ENCODE measurements at regions not wholly inside any gene's neighbourhood (a gene's known extent, or its start where the extent isn't known, plus 50 kb on each side); places are given as distances from the start of the nearest gene placed in this dataset.
"Not testable (repeated sequence)": the region's sequence is repeated elsewhere in the genome, so short reads cannot be mapped to it uniquely, and the experiment has no call there.

- DNase-seq (ENCODE audit: low spot score) (no peak), FAIRE-seq (no peak)
These were observed 102.9 kb upstream of the PPP1R26 start for GRCh38 chr9:135376511-135377265.

- DNase-seq (ENCODE audit: low spot score) (no peak), FAIRE-seq (no peak)
These were observed 102.2 kb upstream of the PPP1R26 start for GRCh38 chr9:135377431-135377830.

- no peak for DNase-seq (ENCODE audit: low spot score)
- no peak for FAIRE-seq
These were observed 100.8 kb upstream of the PPP1R26 start for GRCh38 chr9:135378751-135379150.

- DNase-seq (ENCODE audit: low spot score) = no peak
- FAIRE-seq = no peak
These were observed 99.9 kb upstream of the PPP1R26 start for GRCh38 chr9:135379540-135380267.

GRCh38 chr9:135380311-135380960, 99.1 kb upstream of the PPP1R26 start:
- FAIRE-seq = no peak
- no peak for DNase-seq (ENCODE audit: low spot score)

DNA sequence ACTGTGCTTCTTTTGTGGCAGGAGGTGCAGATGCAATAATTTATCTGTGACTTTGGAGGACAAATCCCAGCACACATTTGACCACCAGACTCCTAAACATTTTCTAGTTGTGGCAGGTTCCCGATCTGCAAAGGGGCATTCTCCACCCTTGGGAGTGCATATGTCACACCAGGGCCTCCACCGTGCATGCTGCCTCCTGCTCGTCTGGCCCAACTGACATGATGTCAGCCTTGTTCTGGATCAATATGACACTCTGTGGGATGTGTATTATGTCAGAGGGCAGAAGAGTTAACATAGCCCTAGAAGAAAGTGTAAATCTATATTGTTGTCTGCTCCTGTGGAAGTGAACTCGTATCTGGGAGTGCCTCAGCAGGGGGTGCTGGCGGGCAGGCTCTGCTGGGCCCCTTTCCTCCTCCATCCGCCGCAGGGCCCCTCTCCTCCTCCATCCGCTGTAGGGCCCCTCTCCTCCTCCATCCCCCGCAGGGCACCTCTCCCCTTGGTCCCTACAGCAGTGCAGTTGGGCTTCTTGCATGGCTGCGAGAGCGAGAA, 97.7 kb upstream of the PPP1R26 start:
- no peak for FAIRE-seq
- DNase-seq (ENCODE audit: low spot score) = no peak

GRCh38 chr9:135384226-135384625, 95.4 kb upstream of the PPP1R26 start:
- FAIRE-seq = no peak

GRCh38 chr9:135384815-135385405, 94.7 kb upstream of the PPP1R26 start:
- DNase-seq (ENCODE audit: low spot score); FAIRE-seq: not testable (repeated sequence)

More at GRCh38 chr9:135384226-135384625, 95.4 kb upstream of the PPP1R26 start:
- DNase-seq (ENCODE audit: low spot score) = no peak

DNA sequence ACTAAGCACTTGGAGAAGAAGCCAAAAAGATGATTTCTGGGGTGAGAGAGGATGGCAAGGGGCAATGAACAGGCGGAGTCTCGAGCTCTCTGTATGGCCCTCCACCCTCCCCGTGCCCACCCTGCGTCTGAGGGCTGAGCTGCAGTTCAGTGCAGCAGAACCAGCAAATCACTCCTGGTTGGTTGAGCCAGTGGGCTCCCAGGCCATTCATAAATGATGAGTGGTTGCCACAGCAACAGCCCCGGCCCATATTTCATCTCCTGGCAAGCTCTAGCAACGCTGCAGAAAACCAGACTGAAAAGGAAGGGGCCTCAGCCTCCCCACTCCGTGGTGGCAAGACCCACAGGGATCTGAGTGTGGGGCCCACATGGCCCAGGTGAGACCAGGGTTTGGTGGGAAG, 93.8 kb upstream of the PPP1R26 start:
- FAIRE-seq (no peak), DNase-seq (ENCODE audit: low spot score) (no peak)

DNA sequence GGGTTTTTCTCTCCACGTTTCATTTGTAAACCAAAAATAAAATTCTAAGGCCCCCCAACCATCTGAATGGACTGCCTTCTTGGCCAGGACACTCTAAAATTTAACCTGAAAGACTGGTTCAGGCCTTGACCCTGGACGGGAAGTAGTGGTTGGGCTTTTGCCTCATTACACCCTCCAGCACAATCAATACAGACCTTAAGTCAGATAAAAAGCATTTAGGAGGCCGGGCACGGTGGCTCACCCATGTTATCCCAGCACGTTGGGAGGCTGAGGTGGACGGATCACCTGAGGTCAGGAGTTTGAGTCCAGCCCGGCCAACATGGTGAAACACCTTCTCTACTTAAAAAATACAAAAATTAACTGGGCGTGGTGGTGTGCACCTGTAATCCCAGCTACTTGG, 91.6 kb upstream of the PPP1R26 start:
- DNase-seq (ENCODE audit: low spot score) (no peak), FAIRE-seq (no peak)

- DNase-seq (ENCODE audit: low spot score) (no peak), FAIRE-seq (no peak)
These were observed 91.1 kb upstream of the PPP1R26 start for GRCh38 chr9:135388530-135388929.

DNA sequence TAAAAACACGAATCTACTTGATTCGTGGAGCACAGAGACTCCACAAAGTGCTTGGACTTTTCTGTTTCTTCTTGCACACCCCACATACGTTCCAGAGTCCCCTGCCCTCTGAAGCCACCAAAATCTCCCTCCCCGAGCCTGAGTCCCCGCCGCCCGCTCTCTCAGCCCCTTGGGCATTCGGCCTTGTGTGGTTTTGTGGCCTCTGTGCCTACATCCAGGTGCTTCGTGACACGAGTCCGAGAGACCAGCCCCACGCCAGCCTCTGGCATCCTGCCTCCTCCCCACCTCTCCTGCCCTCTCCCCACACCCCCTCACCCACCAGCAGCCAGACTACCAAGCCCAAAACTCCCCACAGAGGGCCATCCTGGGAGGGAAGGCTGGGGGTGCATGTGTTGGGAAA, 87.8 kb upstream of the PPP1R26 start:
- FAIRE-seq = no peak
- DNase-seq (ENCODE audit: low spot score) = no peak

DNA sequence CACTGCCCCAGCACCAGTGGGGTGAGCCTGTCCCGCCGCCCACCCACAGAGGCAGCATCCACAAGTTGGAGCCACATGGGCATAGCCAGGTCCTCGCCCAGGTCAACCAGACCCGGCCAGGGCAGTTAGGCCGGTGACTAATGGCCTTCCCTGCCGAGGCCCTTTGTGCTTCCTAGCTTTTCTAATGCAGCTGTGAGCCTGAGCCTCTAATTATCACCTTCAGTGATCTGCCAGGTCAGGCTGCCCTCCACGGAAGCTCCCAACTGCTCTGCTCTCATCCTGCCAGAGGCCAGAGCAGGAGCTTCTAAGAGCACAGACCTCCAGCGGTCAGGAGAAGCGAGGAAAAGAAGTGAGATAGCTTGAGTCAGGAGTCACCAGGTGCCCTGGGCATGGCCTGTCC, 87.1 kb upstream of the PPP1R26 start:
- FAIRE-seq = no peak
- DNase-seq (ENCODE audit: low spot score) = no peak

DNA sequence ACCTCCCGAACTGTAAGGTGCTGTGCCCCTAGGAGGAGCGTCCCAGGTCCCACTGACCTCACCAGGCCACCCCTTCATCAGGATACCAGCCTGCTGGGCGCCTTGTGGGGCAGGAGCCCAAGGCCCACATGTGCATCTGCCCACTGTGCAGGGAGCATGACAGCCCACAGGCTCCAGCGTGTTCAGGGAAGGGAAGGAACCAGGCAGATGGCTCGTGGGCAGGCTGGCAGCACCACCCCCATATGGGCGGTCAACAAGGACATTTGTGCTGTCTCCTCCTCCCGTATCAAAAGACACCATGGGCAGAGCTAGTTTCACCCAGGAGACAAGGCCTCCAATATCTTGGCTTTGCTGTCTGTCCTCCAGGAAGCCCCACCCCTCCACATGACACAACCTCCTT, 85.5 kb upstream of the PPP1R26 start:
- DNase-seq (ENCODE audit: low spot score) (no peak), FAIRE-seq (no peak)

- FAIRE-seq = no peak
- DNase-seq (ENCODE audit: low spot score) = no peak
These were observed 84.6 kb upstream of the PPP1R26 start for GRCh38 chr9:135394699-135395645.

DNA sequence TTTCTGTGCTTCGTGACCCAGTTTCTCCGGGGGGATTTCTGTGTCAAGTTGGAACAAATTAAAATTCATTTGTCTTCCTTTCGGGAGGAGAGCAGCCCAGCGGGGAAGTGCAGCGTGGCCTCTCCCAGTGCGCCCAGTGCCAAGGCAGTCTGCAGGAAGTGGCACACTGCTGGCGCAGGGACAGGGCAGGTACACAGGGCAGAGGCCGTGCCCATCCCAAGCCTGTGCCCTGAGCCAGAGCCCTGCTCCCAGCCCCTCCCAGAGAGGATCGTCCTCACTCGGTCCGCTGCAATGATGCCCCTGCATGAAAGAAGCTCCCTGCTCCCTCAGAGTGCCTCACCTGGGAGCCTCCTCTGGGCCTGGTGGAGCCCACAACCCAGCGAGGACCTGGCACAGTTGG, 82.4 kb upstream of the PPP1R26 start:
- DNase-seq (ENCODE audit: low spot score) = no peak
- no peak for FAIRE-seq

DNA sequence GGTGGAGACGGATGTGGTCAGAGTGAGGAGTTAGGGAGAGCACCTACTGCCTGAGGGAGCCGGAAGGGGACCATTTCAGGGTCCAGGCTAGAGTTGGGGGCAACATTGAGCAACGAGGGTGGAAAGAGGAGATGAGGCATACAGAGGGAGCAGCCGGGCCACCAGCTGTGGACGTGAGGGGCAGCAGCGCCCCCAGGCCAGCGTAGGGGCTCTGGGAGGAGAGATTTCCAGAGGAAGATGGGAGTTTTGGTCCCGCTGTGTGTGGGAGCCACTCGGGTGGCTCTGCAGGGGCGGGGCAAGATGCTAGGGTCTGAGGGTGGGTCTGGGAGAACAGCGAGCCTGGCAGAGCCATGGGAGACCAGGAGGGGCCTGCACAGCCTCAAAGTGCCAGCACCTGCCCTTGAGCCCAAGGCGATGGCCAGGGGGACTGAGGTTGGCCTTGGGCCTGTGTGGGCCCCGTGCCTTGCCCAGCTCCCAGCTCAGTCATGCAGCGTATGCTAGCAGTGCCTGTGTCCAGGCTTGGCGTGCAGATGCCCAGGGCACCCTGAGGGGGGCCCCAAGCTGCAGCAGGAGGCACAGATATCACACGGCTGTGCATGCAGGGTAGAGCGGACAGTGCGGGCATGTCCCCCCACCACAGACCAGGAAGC, 80.5 kb upstream of the PPP1R26 start:
- DNase-seq (ENCODE audit: low spot score) = no peak
- no peak for FAIRE-seq

DNA sequence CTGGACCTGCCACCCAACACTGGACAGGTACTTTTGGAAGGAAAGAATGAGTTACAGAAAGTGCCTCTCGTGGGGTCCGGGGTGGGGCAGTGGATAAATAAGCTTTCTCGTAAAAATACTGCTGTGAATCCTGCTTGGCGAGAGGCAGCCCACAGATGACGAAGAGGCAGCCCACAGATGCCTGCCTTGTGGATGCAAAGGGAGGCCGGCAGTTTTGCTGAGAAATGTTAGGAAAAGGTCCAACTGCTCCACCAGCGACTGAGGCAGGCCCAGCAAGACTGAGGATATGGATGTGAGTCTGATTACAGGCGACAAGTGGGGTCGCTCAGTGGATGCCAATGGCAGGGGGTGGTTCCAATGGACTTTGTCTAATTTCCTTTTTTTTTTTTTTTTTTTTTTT, 79.1 kb upstream of the PPP1R26 start:
- DNase-seq (ENCODE audit: low spot score) (no peak), FAIRE-seq (no peak)

GRCh38 chr9:135401218-135401617, 78.4 kb upstream of the PPP1R26 start:
- DNase-seq (ENCODE audit: low spot score) (no peak), FAIRE-seq (no peak)
